VCaP (cell line): ENCODE measurements at regions not wholly inside any gene's neighbourhood (a gene's known extent, or its start where the extent isn't known, plus 50 kb on each side); places are given as distances from the start of the nearest gene placed in this dataset.

ENCODE experiments used
- H3K27ac ChIP-seq: fragments of 450-650 bp; 2 replicates; pipeline ENCODE4 v1.5.1; 2017
- TF ChIP-seq, protein P1 (sequence below): fragments of 450-650 bp; conservative IDR thresholded peaks from 2 replicates; pipeline ENCODE4 v1.5.1; 2017; ENCODE audit warnings: mild to moderate bottlenecking, moderate library complexity

DNA sequence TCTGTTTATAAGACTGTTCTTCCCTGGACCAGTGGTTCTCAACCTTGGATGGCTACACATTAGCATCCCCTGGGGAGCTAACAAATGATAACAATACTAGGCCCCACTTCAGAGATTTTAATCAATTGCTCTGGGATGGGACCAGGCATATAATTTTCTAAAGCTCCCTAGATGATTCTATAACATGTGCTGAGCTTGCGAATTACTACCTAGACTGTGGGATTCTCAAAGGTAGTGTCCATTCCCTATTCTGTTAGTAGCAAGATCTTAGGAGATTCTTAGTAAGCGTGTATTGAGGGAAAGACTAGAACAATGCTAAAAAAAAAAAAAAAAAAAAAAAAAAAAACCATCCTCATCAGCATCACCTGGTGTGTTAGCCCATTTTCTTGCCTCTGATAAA lies 412.0 kb upstream of the CDH5 start:
- no peak overlapping the region for H3K27ac ChIP-seq
- TF ChIP-seq, protein P1, sequence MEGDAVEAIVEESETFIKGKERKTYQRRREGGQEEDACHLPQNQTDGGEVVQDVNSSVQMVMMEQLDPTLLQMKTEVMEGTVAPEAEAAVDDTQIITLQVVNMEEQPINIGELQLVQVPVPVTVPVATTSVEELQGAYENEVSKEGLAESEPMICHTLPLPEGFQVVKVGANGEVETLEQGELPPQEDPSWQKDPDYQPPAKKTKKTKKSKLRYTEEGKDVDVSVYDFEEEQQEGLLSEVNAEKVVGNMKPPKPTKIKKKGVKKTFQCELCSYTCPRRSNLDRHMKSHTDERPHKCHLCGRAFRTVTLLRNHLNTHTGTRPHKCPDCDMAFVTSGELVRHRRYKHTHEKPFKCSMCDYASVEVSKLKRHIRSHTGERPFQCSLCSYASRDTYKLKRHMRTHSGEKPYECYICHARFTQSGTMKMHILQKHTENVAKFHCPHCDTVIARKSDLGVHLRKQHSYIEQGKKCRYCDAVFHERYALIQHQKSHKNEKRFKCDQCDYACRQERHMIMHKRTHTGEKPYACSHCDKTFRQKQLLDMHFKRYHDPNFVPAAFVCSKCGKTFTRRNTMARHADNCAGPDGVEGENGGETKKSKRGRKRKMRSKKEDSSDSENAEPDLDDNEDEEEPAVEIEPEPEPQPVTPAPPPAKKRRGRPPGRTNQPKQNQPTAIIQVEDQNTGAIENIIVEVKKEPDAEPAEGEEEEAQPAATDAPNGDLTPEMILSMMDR, result no peak

DNA sequence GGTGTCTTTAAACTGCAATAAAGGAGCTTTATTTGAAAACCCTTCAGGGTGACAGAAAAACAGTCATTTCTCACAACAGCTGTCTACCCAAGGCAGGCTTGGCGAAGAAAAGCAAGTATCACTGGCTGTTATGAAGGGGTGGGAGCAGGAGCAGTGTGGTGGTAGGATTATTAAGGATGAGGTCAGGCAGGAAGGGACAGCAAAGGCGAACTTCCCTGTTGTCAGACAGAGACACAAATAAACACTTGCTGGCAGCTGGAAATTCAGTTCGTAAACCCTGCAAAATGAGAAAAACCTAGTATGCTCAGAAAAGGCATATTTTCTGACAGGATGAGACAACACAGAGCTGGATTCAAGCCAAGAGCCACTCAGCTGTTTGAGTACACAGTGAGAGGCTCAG lies 416.3 kb upstream of the CDH5 start:
- TF ChIP-seq, protein P1, result no peak
- no peak overlapping the region for H3K27ac ChIP-seq

DNA sequence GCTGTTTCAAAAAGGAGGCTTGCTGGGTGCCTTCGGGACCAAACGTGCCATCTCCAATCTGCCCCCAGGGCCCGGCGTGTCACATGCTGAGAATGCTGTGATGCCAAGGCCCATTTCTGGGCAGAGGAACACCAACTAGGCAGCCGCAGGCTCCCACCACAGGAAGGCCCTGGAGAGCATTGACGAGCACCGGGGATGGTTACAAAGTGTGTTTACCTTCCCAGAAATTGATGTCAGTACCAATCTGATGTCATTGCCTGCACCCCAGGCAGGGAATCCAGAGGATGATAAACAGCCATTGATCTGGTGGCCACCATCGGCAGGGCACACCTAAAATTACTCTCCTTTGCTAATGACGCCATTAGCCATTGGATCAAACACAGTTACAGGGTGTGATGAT lies 418.1 kb upstream of the CDH5 start:
- TF ChIP-seq, protein P1, result no peak
- H3K27ac ChIP-seq, result no peak overlapping the region

DNA sequence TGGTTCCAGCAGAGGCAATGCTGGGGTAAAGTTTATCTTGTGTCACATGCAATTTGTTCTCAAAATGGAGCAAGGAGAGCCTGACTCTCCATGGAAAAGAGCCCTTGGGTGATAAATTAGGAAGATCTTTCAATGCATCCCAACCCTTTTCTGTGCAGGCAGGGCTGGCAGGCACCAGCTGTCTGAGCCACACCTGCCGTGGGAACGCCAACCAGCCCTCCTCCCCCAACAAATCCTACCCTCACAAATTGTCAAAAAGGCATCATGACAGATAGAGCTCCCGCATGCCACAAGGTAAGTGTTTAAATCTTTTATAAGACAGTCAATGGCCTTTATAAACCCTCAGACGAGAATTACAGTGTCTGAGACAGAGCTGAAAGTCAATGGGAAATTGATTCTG lies 418.5 kb upstream of the CDH5 start:
- TF ChIP-seq, protein P1, result no peak
- H3K27ac ChIP-seq, result no peak overlapping the region

DNA sequence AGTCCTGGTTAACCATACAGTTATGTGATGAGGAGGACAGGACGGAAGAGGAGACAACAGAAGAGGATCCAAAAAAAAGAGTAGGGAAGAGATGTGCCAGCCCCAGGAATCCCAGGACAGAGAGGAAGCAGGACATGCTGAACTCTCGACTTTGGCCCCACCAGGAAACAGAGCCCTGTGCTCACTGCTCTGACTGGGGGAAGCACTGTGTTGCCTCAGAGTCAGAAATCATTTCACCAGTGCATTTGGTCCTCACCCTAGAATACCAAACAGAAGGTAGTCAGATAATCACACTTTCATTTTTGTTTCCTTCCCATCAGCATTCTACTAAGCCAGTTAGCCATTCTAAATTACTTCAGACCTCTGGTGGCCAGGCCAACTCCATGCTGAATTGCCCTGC lies 421.0 kb upstream of the CDH5 start:
- H3K27ac ChIP-seq, result no peak overlapping the region
- TF ChIP-seq, protein P1, result no peak

DNA sequence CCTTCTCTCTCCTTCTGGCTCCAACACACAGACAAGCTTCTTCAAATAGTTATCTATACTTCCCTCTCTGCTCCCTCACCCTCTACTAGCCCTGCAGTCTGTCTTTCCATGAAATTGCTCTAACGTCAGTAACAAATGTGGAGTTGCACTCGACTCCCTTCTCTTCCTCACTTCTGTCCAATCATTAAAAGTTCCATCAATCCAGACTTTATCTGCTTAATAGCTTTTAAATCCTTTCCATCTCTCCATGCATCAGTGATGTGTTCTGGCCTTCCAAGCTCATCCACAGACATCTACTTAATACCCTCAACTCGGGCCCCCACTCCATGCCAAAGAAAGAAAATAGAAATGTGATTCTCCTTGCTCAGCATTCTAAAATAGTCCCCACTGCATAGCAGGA lies 422.1 kb upstream of the CDH5 start:
- no peak overlapping the region for H3K27ac ChIP-seq
- TF ChIP-seq, protein P1, result no peak

DNA sequence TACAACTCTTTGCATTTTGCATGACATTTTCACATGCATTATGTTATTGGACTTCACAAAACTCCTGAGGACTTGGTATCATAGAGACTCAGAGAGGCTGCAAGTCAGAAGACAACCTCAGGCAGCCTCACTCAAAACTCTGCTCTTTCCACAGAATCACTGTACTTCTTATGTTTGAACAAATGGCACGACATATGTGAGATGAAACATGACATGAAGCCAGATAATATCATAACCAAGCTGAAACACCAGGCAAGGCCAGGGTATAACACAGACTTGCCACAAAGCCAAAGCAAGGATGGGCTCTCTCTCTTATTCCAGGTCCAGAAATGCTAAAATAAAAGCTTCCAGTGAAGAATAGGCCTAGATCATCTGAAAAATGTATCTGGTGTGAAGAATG lies 425.8 kb upstream of the CDH5 start:
- TF ChIP-seq, protein P1, result no peak
- H3K27ac ChIP-seq, result no peak overlapping the region

DNA sequence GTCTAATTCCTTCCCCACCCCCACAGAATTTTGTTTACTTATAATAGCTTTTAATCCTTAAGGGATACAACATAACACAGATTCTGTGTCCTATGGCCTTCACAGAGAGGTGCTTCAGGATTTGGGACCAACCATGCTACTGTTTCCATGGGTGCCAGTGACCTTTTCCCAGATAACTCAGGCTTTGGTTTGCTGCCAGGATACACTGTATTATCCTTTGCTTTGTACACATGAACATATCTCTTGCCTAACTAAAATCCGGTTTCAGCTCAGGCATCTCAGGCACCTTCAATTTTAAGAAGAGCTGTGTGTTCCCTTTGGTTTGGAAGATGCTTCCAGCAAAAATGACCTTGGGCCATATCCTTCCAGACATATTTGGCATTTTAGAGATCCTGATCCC lies 428.4 kb upstream of the CDH5 start:
- TF ChIP-seq, protein P1, result no peak
- no peak overlapping the region for H3K27ac ChIP-seq
